Motor neuron (in vitro differentiated cells): ENCODE measurements at regions not wholly inside any gene's neighbourhood (a gene's known extent, or its start where the extent isn't known, plus 50 kb on each side); places are given as distances from the start of the nearest gene placed in this dataset.

Source experiments
- ATAC-seq, 8 experiments: fragments of 200-7000 bp; cut with Tn5 transposase; replicated peaks in 6 of 8; 2 replicates each; pipeline ENCODE4 v1.8.0; 2021; ENCODE audit warnings: mild to moderate bottlenecking in 8 of 8, moderate library complexity in 8 of 8
- H3K27ac ChIP-seq, 2 donors: fragments of 250-450 bp; sonication (Bioruptor Pico); 2 replicates each; pipeline ENCODE4 v1.9.0; 2021; ENCODE audit warnings: antibody characterized with exemption in 2 of 2, mild to moderate bottlenecking in 2 of 2, moderate library complexity in 1 of 2
- H3K4me1 ChIP-seq, 2 donors: fragments of 250-450 bp; sonication (Bioruptor Pico); replicated peaks in 1 of 2; 2 replicates each; pipeline ENCODE4 v1.6.1; 2021; ENCODE audit warnings: antibody characterized with exemption in 2 of 2, mild to moderate bottlenecking in 2 of 2, moderate library complexity in 1 of 2
- H3K4me3 ChIP-seq, 5 donors: fragments of 250-450 bp; sonication (Bioruptor Pico); 2 replicates each; pipeline ENCODE4 v1.9.0; 2021; ENCODE audit warnings: antibody characterized with exemption in 5 of 5, mild to moderate bottlenecking in 5 of 5, moderate library complexity in 4 of 5
- WGBS, 10 experiments: fragments of 450-650 bp; shearing (Covaris generic); methylation state at CpG; one replicate each; pipeline ENCODE4 v1.0.0; 2022; 5-methylcytosine and 5-hydroxymethylcytosine counted together
- in situ Hi-C, 9 experiments: fragments of 400-800 bp; cut with MboI; loops; one replicate each; pipeline ENCODE4 v1.15.0; 2021; ENCODE audit warnings: low sequenced_read_pairs in 9 of 9, low pct_unique_long_range_greater_than_20kb in 2 of 9; ENCODE audit not compliant: unreplicated experiment in 9 of 9

- in situ Hi-C loops: no loop called here
- WGBS, 10 experiments: 40 to 97% (median 79%) methylated on average over 1 to 9 of the region's 20 CpGs; no CpG with 5 or more reads in 3 of the 10 experiments
Observed at GRCh38 chr2:236949089-236949905, 136.4 kb upstream of the COPS8 start.

GRCh38 chr2:236951830-236952475 is 133.7 kb upstream of the COPS8 start:
- Histone ChIP-seq H3K27ac (no peak overlapping the region), H3K4me3 (no peak overlapping the region), H3K4me1 (peaks cover 16 to 29% of the 10 kb centered on the region in 2 donors)
- ATAC-seq: no peak
- in situ Hi-C loops: no loop called here
- 77 to 100% (median 93%) methylated on average over 1 to 3 of the region's 3 CpGs; no CpG with 5 or more reads in 1 of the 10 experiments for WGBS, 10 experiments

More at GRCh38 chr2:236949089-236949905, 136.4 kb upstream of the COPS8 start:
- ATAC-seq: no peak
- no peak overlapping the region for H3K4me3 ChIP-seq
- H3K27ac ChIP-seq: no peak overlapping the region
- peaks cover 20 to 24% of the 10 kb centered on the region in 2 donors for H3K4me1 ChIP-seq

GRCh38 chr2:236954641-236955040 is 131.0 kb upstream of the COPS8 start:
- Histone ChIP-seq H3K4me1 (peaks cover 7 to 14% of the 10 kb centered on the region in 2 donors), H3K4me3 (no peak overlapping the region), H3K27ac (no peak overlapping the region)
- 89 to 100% (median 100%) methylated on average over 2 to 3 of the region's 3 CpGs; no CpG with 5 or more reads in 7 of the 10 experiments for WGBS, 10 experiments
- in situ Hi-C loops: no loop called here
- ATAC-seq: no peak

DNA sequence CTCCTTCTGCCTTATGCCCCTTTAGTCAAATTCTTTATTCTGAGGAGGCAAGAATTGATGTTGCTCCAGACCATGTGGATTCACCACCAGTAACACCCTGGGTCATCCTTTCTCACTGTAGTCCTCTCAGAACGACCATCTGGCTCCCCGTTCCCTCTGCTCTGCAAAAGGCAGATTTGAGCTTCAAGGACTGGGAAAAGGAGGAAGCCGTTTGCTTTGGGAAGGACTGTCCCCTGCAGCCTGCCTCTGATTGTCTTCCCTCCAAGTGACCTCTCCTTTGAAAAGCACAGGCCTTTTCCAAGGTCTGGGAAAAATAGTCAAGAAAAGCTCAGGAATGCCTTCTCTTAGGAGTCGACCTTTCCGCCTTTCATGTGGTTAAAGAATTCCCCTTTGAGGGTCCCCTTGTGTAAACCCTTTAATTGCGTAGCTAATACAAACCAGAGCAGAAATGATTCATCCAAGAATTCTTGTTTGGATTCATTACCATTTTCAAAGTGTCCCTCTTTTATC is 130.1 kb upstream of the COPS8 start:
- Histone ChIP-seq H3K4me3 (no peak overlapping the region), H3K4me1 (peaks cover 3 to 14% of the 10 kb centered on the region in 2 donors), H3K27ac (no peak overlapping the region)
- in situ Hi-C loops: no loop called here
- ATAC-seq: no peak
- 29 to 100% (median 63%) methylated on average over 1 to 6 of the region's 6 CpGs; no CpG with 5 or more reads in 2 of the 10 experiments for WGBS, 10 experiments

DNA sequence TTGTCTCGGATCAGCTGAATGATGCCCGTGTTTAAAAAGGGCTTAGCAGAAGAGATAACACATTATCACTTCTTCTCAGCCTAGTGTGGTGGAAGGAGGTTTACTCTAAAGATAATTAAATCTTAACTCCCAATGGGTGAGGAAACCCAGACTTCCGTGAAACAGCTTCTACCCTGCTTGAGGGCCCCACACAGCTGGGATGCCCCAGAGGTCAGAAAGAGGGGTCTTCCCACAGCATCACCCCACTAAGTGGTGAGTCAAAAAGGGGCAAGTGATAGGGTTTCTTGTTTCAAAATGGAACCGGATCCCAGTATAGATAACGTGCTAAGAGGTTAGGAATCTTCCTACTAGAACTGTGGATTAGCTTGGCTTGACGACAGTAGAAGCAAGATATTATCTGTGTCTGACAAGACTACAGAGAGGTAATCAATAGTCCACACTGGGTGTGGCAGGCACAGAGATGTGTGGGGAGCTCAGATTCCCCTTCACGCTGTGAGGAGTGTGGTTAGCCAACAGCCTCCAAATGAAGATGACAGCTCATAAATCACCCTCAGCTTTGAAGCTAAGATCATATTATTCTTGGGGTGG is 129.6 kb upstream of the COPS8 start:
- H3K4me1 ChIP-seq: peaks cover 3 to 14% of the 10 kb centered on the region in 2 donors
- in situ Hi-C loops: no loop called here
- no peak overlapping the region for H3K27ac ChIP-seq
- 21 to 91% (median 57%) methylated on average over 1 to 6 of the region's 7 CpGs; no CpG with 5 or more reads in 2 of the 10 experiments for WGBS, 10 experiments
- peak in 3 of 8 experiments; percentile 14 to 48 (median 38) for ATAC-seq
- H3K4me3 ChIP-seq: no peak overlapping the region

GRCh38 chr2:236956641-236957040 is 129.0 kb upstream of the COPS8 start:
- no peak for ATAC-seq
- no peak overlapping the region for H3K27ac ChIP-seq
- 80 to 100% (median 100%) methylated on average over 1 to 2 of the region's 2 CpGs; no CpG with 5 or more reads in 5 of the 10 experiments for WGBS, 10 experiments
- H3K4me1 ChIP-seq: peaks cover 3 to 14% of the 10 kb centered on the region in 2 donors
- in situ Hi-C loops: no loop called here
- H3K4me3 ChIP-seq: no peak overlapping the region

- H3K27ac ChIP-seq: no peak overlapping the region
- H3K4me3 ChIP-seq: no peak overlapping the region
- WGBS, 10 experiments: 60 to 100% (median 83%) methylated on average over 1 to 5 of the region's 5 CpGs; no CpG with 5 or more reads in 1 of the 10 experiments
- peaks cover 3 to 14% of the 10 kb centered on the region in 2 donors for H3K4me1 ChIP-seq
- no peak for ATAC-seq
- in situ Hi-C loops: no loop called here
Observed at GRCh38 chr2:236959036-236959435, 126.7 kb upstream of the COPS8 start.

DNA sequence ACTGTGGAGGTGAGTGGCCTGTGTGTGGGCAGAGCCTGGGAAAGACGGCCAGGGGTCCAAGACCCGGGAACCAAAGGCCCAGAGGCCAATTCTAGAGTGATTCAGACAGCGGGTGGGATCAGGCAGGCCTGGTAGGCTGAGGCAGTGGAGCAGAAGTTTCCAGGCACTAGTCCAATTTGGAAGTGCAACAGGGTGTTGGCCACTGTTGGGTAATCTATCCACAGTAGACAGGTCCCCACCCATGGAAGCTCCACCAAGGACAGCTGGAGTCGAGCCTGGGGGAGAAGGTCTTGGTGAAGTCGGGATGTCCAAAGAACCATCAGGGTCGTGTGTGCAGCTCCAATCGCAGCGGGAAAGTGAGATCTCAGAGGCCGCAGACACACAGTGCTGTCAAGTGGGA is 125.8 kb upstream of the COPS8 start:
- H3K4me3 ChIP-seq: no peak overlapping the region
- ATAC-seq: peak in 3 of 8 experiments; percentile 67 to 90 (median 80)
- no peak overlapping the region for H3K27ac ChIP-seq
- H3K4me1 ChIP-seq: peaks cover 3 to 14% of the 10 kb centered on the region in 2 donors
- 0 to 98% (median 79%) methylated on average over 1 to 9 of the region's 9 CpGs; no CpG with 5 or more reads in 3 of the 10 experiments for WGBS, 10 experiments
- in situ Hi-C loops: no loop called here

DNA sequence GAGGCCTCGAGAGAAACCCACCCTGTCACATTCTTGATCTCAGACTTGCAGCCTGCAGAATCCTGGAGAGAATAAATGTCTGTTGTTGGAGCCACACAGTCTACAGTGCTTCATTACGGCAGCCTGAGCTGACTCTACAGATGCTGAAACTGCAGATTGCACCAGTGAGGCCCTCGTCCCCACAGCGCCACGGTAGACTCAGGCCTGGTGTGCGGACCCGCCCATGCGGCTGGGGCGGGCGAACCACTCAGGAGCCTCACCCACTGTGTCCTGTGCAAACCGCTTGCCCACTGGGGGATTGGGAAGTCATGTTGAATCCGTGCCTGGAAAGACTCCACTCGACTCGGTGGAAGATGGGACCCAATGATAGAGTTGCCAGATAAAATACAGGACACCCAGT is 125.2 kb upstream of the COPS8 start:
- peaks cover 3 to 12% of the 10 kb centered on the region in 2 donors for H3K4me1 ChIP-seq
- no peak for ATAC-seq
- H3K4me3 ChIP-seq: no peak overlapping the region
- in situ Hi-C loops: no loop called here
- no peak overlapping the region for H3K27ac ChIP-seq
- 90 to 100% (median 95%) methylated on average over 1 to 13 of the region's 14 CpGs; no CpG with 5 or more reads in 2 of the 10 experiments for WGBS, 10 experiments

- Histone ChIP-seq H3K4me1 (peaks cover 0 to 8% of the 10 kb centered on the region in 2 donors), H3K4me3 (no peak overlapping the region), H3K27ac (no peak overlapping the region)
- in situ Hi-C loops: no loop called here
- 60 to 100% (median 100%) methylated on average over 1 to 3 of the region's 4 CpGs; no CpG with 5 or more reads in 1 of the 10 experiments for WGBS, 10 experiments
- no peak for ATAC-seq
Observed at GRCh38 chr2:236962816-236963215, 122.9 kb upstream of the COPS8 start.

DNA sequence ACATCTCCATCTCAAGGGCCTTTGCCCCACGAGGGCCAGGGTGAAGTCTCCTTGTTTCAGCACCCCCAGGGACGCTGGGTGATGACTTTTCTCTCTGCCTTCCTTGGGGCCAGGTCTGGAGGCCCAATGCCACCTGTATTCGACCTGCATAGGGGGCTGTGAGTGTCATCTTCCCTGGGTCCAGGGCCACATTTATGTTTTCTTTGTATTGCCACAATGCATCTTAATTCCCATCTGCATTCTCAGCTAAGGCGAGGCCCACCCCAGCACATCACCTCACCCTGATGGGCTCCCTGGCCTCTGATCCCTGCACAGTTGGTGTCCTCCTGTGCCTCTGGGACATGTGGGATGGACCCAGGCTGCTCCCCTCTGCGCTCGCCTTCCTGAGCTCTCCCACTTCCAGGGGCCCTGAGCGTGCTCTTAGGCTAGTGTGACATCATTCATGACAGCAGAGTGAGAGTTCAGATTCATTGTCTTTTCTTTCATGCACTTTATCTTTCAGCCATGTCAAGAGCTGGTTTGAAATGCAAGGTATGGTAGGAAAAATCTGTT is 122.0 kb upstream of the COPS8 start:
- Histone ChIP-seq H3K4me1 (peaks cover 4 to 9% of the 10 kb centered on the region in 2 donors), H3K27ac (no peak overlapping the region), H3K4me3 (no peak overlapping the region)
- ATAC-seq: peak in 5 of 8 experiments; percentile 16 to 80 (median 64)
- 62 to 100% (median 92%) methylated on average over 1 to 4 of the region's 7 CpGs; no CpG with 5 or more reads in 4 of the 10 experiments for WGBS, 10 experiments
- in situ Hi-C loops: no loop called here

DNA sequence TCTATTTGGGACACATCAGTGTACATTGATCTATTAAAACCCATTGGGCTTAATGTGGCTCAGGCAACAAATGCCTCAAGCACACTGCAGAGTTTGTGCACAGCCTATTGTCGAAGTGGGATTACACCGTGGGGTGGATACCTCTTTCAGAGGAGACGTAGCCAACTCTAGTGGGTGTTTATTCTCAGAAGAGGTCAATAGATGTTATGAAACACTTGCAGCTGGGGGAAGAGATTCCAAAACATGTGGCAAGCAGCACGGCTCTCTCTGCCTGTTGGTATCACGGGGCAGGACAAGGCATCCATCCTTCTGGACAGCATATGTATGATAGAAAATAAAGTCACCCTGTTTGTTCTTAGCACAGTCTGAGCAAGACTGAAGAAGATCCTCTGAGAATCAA is 121.4 kb upstream of the COPS8 start:
- H3K27ac ChIP-seq: no peak overlapping the region
- H3K4me3 ChIP-seq: no peak overlapping the region
- 17 to 96% (median 80%) methylated on average over 1 to 4 of the region's 5 CpGs; no CpG with 5 or more reads in 4 of the 10 experiments for WGBS, 10 experiments
- in situ Hi-C loops: no loop called here
- peak in 6 of 8 experiments; percentile 14 to 72 (median 25) for ATAC-seq
- peaks cover 8 to 15% of the 10 kb centered on the region in 2 donors for H3K4me1 ChIP-seq
